Skeletal muscle cell (primary cell): ENCODE measurements at regions not wholly inside any gene's neighbourhood (a gene's known extent, or its start where the extent isn't known, plus 50 kb on each side); places are given as distances from the start of the nearest gene placed in this dataset.

Experiments used
- DNase-seq: peaks from one replicate; pipeline ENCODE4 v3.0.0-alpha.2; 2010; ENCODE audit warnings: low read depth
- H3K4me3 ChIP-seq: 2 replicates; pipeline ENCODE4 v1.5.1; 2011; ENCODE audit warnings: low read depth, mild to moderate bottlenecking, control low read depth, low read length, moderate library complexity

GRCh38 chr9:134967547-134967930 lies 49.8 kb upstream of the FCN1 start:
- H3K4me3 ChIP-seq: no peak overlapping the region
- DNase-seq: no peak

GRCh38 chr9:134968011-134968822 lies 50.5 kb upstream of the FCN1 start:
- peak; percentile 25 for DNase-seq

GRCh38 chr9:134968823-134969090 lies 51.0 kb upstream of the FCN1 start:
- DNase-seq: no peak
- no peak overlapping the region for H3K4me3 ChIP-seq

More at GRCh38 chr9:134968011-134968822, 50.5 kb upstream of the FCN1 start:
- no peak overlapping the region for H3K4me3 ChIP-seq

GRCh38 chr9:134969156-134970045 lies 51.7 kb upstream of the FCN1 start:
- no peak overlapping the region for H3K4me3 ChIP-seq
- no peak for DNase-seq

DNA sequence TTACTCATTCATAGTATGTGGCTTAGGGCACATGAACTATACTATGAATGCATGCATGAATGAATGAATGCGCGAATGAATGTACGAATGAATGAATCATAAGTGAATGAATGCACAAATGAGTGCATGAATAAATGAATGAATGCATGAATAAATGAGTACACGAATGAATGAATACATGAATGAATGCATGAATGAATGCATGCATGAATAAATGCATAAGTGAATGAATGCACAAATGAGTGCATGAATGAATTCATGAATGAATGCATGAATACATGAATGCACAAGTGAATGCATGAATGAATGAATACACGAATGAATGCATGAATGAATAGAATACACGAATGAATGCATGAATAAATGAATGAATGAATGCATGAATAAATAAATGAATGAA lies 52.5 kb upstream of the FCN1 start:
- DNase-seq: no peak
- H3K4me3 ChIP-seq: no peak overlapping the region

- no peak for DNase-seq
Observed at GRCh38 chr9:134970719-134971118, 53.0 kb upstream of the FCN1 start.

DNA sequence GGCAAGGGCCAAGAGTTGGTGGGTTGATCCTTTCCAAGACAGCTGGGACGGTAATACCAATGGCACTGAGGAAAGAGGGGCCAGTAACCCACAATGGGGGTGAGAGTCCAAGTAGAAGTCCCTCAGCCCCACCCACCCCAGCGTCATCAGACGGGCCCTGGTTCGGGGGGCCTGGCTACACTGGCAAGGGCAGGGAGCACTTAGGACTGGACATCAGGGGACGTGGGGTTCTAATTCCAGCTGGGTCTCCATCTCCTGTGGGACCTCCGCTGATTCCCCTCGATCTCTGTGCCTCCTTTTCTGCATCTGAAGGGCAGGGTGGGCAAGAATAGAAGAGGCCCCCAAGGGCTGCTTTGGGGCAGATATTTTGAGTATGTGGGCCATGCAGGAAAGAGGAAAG lies 53.5 kb upstream of the FCN1 start:
- no peak for DNase-seq
- no peak overlapping the region for H3K4me3 ChIP-seq

More at GRCh38 chr9:134970719-134971118, 53.0 kb upstream of the FCN1 start:
- H3K4me3 ChIP-seq: no peak overlapping the region

DNA sequence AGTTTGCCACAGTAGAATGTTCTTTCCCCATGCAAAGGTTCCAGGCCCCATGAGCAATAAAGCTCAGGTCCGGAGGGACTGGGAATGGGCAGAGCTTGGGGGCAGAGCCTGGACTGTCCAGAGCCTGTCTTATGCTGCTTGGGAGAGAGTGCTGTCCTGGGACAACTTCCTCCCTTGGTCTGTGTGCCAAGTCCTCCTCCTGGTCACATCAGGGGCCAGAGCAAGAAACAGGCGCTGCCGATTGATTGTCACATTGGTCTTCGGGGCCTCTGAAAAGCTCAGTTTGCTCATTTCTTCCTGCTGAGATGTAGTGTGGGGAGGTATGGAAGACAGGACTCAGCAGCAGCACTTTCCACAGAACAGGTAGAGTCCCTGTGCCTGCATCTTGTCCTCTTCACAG lies 54.0 kb upstream of the FCN1 start:
- H3K4me3 ChIP-seq: no peak overlapping the region
- DNase-seq: no peak

- no peak for DNase-seq
- H3K4me3 ChIP-seq: no peak overlapping the region
Observed at GRCh38 chr9:134972140-134972539, 54.4 kb upstream of the FCN1 start.

GRCh38 chr9:134975253-134975652 lies 57.5 kb upstream of the FCN1 start:
- no peak for DNase-seq
- no peak overlapping the region for H3K4me3 ChIP-seq

DNA sequence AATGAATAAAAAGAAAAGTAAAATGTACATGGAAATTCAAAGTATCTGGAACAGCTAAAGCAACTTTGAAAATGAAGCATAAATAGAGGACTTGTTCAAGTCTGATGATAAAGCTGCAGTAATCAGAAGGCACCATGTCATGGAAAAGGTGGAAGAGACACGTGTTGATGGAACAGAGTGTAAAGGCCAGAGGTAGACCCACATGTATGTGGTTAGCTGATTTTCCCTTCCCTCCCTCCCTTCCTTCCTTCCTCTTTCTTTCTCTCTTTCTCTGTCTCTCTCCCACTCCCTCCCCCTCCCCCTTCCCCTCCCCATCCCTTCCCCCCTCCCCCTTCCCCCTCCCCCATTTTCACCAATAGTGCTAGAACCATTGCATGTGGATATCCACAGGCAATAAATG lies 58.7 kb upstream of the FCN1 start:
- DNase-seq: no peak
- no peak overlapping the region for H3K4me3 ChIP-seq

GRCh38 chr9:134978272-134978671 lies 60.6 kb upstream of the FCN1 start:
- no peak for DNase-seq

GRCh38 chr9:134980516-134980915 lies 62.8 kb upstream of the FCN1 start:
- no peak overlapping the region for H3K4me3 ChIP-seq
- DNase-seq: no peak

More at GRCh38 chr9:134978272-134978671, 60.6 kb upstream of the FCN1 start:
- no peak overlapping the region for H3K4me3 ChIP-seq

- no peak overlapping the region for H3K4me3 ChIP-seq
- no peak for DNase-seq
Observed at GRCh38 chr9:134980991-134981390, 63.3 kb upstream of the FCN1 start.

- no peak for DNase-seq
- H3K4me3 ChIP-seq: no peak overlapping the region
Observed at GRCh38 chr9:134981829-134982228, 64.1 kb upstream of the FCN1 start.

DNA sequence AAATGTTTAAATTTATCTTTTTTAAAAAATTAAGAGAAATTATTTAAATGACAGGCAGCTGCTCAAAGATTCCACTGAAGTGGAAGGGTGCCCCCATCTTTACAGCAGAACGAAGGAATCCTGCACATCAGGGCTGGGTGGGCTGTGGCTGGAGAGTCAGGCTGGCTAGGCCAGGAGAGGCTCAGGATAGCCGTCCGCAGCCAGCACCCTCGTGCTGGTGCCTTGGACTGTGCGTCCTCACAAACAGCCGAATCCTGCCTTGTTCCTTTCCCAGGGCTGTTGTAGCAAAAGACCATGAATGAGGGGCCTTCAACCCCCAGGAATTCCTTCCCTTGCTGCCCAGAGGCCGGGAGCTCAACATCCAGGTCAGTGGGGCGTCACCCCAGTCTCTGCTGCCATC lies 64.6 kb upstream of the FCN1 start:
- DNase-seq: no peak
- H3K4me3 ChIP-seq: no peak overlapping the region

GRCh38 chr9:134983074-134983473 lies 65.4 kb upstream of the FCN1 start:
- H3K4me3 ChIP-seq: no peak overlapping the region
- no peak for DNase-seq

DNA sequence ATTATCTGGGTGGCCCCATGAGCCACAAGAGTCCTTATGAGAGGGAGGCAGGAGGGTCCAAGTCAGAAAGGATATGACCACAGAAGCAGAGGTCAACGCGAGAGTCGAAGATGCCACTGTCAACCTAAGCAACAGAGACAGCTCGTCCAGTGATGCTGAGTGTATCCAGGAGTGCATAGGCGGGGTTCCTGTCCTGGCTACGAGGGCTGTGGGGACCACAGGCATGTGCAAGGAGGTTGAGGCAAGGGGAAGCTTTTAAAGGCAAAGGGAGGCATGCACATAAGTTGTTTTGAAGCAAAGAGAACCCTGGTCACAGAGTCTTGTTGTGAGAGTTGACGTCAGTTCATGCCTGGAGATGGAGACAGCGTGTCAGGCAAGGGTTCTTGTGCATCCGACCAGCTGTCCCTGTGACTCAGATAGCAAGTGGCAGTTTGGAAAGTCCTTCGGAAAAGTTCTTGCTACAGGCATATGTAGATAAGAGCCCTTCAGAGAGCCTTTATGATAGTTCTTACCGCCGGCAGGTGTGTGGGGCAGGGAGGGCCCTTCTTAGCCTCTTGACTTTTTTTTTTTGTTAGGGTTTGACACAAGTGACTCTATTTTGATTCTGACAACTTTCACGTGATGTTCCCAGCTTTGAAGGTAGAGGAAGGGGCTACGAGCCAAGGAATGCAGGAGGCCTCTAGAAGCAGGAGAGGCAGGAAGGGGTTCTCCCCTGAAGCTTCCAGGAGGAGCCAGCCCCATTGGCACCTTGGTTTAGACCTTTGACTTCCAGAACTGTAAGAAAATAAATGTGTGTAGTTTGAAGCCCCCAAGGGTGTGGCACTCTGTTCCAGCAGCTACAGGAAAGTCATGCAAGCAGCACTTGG lies 66.0 kb upstream of the FCN1 start:
- no peak overlapping the region for H3K4me3 ChIP-seq
- DNase-seq: no peak

DNA sequence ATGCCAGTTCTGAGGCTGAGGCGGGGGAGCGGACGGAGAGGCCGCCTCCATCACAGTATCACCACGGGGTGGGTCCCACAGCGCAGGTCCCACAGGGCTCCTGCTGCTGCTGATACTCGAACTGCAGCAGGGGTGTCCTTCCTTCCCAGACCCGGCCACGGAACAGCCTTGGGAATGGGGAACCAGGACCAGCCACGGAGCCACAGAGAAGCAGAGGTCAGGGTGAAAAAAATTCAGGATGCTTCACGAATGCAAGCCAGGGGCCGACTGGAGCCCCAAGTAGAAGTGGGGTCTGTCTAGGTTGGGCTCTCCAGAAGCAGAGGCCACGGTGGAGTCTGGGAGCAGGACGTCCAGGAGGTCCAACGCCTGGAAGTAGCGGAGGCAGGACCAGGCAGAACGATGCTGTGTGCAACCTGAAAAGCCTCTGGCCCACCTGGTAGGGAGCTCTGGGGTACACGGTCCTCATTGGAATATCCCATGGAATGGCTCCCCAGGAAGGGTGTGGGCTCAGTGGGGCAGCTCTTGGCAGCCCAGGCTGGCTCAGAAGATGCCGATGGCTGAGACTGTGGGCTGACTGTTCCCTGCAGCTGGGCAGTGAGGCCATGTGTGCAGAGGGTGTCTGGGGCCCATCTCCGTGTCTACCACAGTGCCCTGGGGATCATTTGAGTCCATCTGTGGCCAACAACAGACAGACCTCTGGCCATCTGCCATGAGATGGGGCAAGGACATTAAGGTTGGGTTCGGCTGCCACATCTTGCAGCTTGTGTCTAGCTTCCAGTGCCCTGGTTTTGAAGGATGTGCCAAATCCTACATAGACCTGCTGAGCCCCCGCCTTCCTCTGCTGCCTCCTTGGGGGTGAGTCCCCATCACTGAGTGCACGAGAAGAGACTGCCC lies 66.9 kb upstream of the FCN1 start:
- DNase-seq: no peak
- H3K4me3 ChIP-seq: no peak overlapping the region
